Ecto neural progenitor cell (in vitro differentiated cells): ENCODE measurements at regions not wholly inside any gene's neighbourhood (a gene's known extent, or its start where the extent isn't known, plus 50 kb on each side); places are given as distances from the start of the nearest gene placed in this dataset.

Source experiments
- DNase-seq: peaks from one replicate; pipeline ENCODE4 v3.0.0-alpha.2; 2018; ENCODE audit warnings: low spot score

DNA sequence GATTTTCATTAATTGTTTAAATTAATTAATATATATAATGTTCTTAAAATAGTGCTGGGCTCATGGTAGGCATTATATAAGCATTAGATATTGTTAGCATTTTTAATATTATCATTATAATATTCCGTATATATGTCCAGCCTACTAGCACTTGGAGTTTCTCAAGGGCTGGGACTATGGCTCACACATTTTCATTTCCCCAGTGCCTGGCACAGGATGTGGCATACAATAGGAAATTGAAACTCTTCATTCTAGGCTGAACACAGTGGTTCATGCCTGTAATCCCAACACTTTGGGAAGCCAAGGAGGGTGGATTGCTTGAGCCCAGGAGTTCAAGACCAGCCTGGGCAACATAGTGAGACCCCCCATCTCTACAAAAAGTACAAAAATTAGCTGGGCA is 170.4 kb downstream of the RSL24D1 start:
- DNase-seq = no peak

DNA sequence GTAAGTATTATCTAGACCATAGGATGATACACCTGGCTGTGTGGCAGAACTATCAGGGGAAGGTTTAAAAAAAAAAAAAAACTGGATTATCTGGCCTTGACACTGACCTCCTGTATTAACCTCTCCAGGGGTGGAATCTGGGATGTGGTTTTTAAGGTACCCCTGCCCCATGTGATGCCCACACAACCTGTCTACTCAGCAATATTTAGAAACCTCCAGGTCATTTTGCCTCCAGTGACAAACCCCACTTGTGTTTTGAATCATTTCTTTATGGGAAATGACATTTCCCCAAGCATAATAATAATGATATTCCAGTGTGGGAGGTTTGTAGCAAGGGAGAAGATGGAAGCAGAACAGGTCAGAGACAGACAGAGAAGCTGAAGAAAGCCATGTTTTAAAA is 179.1 kb downstream of the RSL24D1 start:
- DNase-seq = no peak

DNA sequence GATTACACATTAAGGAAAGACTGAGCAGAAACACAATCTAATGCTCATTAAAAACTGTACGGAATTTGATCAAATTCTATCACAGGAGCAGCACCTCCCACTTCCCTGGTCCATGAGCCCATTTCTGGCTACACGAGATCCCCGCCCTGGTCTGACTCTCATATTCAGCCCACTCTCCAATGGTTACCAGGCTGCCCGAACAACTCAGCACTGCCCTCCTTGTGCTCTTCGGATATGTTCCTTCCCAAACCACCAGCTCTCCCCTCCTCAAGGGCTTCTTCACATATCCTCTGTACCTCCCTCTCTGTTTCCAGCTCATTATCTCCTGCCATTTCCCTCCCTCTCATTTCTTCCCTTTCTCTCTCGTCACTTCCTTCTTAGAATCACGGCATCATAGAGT is 180.5 kb downstream of the RSL24D1 start:
- DNase-seq = no peak

DNA sequence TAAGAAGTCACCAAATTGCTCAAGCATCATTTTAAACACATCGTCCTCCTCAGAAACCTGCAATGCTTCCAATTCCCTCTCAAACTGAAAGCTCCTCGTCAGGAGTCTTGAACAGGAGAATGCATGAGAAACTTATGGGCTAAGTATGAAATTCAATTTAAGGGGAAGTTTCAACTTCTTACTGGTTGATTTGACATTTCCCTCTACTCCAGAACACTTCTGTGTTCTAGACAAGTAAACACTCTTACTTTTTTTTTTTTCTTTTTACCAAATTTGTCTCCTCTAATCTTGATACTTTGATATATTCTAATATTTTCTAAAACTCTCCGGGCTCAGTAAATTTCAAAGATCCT is 181.7 kb downstream of the RSL24D1 start:
- DNase-seq = no peak

DNA sequence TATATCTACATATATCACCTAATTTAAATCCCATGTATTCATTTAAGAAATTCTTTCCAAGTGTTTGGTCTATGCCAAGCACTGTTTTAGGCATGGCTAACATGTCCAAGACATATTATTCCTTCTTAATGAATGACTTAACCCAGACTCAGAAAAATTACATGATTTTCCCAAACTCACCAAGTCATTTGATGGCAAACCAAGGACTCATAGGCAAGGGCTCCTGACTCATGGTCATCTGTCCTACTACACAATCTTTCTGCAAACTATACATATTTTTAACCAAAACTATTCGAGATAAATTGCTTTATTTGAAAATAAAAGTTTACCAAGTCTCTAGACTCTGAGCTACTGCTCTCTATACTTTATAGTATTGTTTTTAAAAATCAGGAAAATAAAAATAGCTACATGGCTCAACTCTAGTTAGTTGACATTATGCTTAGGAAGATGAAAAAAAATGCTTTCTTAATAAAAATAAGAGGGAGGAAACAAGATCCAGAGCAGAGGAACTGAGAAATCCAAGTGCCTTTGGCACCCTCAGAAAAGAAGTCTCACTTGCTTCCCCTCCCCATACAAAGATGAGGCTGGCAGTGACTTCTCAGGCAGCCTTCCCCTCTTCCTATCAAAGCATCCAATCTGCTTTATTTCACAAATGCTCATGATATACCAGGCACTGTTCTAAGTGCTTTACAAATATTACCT is 182.2 kb downstream of the RSL24D1 start:
- no peak for DNase-seq

DNA sequence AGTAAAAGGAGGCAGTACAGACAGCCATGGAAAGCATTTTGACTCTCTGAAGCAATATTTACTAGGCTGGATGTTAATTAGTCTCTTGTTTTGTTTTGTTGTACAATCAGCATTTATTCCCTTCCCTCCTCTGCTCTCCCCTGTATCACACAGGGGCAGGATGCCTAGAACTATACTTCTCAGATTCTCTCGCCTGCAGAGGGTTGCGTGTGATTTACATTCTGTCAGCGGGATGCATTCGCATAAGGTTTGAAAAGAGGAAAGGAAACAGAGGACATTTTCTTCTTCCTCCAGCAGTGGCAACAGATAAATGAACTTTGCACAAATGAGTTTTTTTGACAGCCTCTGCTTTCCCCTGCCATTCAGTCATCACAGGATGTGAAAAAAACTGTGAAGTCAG is 188.3 kb downstream of the RSL24D1 start:
- no peak for DNase-seq

DNA sequence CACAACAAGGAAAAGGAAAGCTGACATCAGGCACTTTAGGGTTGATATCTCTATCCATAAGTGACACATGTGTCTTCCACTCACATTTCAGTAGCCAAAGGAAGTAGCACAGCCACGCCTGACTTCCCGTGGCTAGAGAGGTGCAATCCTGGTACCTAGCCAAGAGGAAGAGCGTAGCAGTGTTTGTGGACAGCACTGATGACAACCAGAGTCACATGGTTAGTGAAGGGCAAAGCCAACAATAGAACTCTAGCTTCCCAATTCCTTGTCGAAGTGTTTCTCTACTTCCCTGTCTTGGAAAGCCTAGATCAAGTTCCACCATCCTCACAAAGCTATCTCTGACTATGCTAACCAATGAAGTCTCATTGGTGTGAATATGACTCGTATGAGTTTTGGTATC is 189.2 kb downstream of the RSL24D1 start:
- no peak for DNase-seq

DNA sequence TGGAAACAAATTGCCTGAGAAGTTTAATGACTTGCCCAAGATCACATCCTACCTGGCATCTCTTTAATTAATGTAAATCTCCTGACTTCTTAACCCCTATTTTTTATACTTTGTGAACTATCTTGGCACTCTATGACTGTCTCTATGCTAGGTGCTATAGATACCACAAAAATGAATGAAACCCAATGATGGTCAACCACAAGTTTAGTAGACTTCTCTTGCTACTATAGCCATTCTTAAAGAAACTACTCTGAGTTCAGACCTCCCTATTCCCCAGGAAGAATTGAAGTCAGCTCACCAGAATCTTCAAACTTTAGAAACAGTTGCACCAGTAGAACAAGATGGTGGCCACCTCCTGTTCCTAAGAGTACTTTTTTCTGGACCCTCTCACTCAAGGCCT is 191.1 kb downstream of the RSL24D1 start:
- DNase-seq = no peak

DNA sequence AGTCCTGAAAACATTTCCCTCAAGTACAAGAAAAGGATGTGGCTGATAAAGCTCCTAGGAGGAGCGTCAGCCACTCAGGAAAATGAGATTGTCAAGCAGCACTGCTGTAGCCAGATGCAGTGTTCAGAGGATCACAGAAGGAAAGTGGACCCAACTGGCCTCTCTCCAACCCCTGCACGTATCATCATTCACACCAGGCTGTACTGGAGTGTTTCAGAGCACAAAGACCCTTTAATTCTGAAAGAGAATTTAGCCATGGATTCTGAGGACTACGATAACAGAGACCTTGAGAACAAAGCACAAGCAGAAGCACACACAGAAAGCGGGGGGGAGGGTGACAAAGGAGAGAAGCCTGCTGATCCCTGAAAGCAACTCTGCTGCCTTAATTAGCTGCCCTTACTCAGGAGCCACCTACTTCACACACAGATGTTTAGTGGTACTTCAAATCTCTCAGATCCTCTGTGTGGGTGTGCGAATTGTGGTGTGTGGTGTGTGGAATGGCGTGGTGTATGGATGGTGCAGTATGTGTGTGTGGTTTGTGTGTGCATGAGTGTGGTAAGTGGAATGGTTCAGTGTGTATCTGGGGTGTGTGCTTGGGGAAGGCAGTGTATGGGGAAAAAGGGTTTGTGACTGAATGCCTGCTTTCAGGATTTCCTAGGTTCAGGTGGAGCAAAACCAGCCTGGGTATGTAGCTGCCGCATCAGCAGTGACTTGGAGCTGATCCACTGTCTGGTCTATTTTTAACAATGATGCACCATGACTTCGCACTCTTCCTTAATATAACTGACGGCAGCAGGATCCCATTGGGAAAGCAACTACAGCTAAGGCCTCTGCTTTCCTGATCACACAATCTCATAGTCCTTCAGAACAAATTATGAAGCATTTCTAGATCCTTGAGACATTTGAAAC is 192.5 kb downstream of the RSL24D1 start:
- no peak for DNase-seq

DNA sequence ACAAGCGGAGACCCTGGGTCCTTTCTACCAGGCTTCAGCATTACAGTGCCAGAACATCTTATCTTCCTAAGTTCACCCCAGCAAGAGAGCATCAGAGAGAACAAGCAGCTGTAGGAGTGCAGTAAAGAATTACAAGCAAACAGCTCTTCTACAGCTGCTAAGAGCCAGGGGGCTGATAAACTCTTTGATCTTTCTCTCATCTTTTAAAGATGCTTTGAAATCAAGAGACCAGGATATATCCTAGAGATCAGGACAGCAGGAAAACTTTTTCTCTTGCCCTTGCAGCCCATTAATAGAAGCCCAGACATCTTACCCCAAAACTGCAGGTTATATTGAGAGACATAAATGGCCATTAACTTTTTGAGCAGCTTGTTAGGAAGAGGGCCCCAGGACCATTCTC is 198.1 kb downstream of the RSL24D1 start:
- DNase-seq = no peak

DNA sequence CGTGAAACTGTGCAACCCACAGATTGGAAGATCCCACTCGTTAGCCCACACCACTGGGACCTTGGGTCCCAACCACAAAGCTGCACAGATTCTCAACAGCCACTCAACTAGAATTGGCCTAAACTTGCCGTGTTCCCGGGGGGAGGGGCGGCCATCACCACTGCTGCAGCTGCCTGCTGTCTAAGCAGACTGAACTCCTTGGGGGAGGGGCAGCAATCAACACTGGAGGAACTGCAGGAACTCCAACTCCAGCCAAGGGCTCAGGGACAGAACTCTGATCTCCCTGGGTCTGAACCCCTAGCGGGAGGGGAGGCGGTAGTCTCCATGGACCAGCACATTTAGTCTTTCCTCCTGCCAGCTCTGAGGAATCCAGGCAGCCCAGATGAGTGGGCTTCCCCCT is 205.9 kb downstream of the RSL24D1 start:
- no peak for DNase-seq

DNA sequence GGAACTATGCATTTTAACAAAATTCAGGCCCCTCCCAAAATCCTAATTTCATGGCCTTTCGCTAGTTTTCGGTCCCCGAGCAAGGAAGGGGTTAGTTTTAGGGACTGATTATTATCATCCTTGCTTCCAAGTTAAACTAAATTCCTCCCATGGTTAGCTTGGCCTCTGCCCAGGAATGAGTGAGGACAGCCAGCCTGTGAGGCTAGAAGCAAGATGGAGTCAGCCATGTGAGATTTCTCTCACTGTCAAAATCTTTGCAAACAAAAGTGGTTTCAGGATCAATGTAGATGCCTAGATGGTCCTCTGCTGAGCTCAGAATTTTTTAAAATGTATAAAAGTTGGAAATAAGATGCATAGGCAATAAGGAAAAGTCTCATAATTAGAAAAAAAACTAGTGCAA is 208.9 kb downstream of the RSL24D1 start:
- no peak for DNase-seq

DNA sequence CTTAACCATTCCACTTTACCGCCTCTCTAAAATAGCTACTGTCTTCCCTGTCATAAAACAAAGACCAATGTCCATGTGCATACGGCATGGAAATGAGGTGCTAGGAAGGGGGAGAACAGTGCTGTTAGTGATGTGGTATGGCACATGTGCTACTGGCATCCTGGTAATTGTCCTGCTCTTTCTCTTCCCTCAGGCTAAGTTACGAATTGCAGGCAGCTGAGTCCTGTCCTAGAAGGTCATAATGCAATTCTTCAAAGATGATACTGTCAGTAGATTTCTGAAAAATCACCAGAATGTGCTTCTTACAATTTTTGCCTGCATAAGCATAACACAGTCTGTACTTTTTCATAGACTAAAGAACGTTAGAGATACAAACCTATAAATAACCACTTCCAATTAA is 216.8 kb downstream of the RSL24D1 start:
- DNase-seq = no peak

DNA sequence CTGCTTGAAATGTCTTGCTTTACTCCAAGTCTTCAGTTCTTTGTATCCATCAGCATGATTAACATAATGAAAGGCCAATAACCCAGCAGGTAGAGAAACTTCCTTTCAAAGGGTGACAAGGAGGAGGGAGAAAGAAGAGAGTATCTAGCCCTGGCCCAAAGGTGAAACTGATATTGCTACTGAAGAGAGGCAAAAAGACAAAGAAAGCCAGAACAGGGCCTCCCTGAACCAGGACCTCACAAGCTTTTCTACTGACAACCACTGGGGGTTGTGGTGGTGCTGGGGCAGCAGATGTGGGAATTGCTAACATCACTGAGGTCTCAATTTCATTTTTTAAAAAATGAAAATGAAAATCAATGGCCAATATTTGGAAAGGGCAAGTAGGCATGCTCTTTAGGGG is 234.1 kb downstream of the RSL24D1 start:
- DNase-seq = no peak

DNA sequence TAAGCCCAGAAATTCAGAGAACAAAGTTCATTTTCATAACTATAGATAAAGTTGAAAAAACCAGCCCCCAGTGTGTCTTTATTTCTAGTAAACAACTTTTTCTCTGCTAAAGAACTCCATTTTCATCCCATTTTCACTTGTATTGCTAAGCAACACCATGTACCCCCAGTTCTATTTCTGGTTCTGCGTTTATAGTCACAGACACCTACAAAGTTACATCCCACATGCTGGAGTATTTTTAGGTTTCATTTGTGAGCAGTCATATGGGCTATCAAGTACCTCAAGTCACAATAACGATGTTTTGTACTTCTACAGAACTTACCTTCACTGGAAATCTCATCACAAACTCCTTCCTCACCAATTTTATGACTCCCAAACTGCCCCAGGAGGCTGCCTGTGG is 236.5 kb downstream of the RSL24D1 start:
- no peak for DNase-seq

DNA sequence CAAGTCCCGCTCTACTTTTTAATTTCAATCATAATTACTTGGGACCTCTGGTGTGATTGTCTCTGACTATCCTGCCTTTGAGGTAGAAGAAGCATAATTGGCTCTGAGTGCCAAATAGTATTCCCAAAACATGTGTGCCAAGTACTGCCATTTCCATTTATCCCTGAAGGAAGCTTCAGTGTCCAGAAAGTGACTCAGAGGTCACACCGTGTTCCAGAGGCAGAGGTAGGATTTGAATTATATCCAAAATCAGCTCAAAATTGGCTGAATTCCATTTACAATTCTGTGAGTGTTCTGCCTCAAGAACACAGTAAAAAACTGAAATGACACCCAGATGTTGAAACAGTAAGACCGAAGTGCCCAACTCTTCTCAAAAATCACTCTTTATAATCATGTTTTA is 255.3 kb downstream of the RSL24D1 start:
- DNase-seq = no peak

DNA sequence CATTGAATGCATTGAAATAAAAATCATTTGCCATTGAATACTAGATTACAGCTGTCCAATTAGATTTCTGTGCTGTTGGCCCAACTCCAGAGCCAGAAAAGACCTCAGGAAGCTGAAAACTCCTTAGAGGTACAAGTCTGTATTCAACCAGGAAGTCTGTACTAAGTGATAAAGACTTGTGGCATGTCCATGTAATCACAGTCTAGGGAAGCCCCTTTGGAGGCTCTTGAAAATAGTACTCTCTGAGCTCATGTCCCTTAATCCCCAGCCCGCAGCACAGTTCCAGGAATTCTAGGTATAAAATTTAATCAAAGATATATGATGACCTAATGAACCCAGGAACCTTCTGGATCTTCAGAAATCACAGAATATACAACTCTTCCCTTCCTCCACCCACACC is 279.4 kb downstream of the RSL24D1 start:
- DNase-seq = no peak

DNA sequence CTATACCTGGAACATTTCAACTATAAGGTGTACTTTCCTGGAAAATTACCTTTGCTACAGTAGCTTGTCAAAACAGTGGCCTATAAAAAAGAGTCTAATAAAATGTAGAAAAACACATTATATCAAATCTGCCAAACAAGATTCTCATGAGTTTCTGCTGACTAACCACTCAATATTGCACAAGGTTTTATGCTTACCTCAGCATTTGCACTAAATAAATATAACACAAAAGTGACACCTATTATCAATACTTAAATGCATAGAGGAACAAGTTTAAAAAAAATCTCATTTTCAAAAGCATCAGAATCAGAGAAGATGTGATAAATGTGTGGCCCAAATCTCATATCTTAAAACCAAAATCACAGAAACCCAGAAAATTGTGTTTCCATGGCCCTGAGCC is 281.4 kb downstream of the RSL24D1 start:
- no peak for DNase-seq

DNA sequence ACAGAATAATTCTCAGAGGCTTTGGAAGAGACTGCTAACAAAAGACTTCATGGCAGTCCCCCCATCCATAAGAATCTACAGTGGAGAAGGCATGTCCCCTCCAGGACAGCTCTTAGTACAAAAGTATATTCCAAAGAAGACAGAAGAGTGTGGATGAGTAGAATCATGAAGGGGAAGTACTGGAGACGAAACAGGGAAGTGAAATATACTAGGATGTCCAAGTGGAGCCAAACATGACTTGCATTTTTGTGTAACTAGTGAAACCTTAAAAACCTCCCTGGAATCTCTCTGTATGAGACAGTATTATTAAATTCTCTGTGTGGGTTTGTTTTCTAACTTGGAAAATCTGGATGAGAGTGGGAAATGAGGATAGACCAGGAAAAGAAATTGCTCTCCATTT is 312.4 kb downstream of the RSL24D1 start:
- DNase-seq = no peak

DNA sequence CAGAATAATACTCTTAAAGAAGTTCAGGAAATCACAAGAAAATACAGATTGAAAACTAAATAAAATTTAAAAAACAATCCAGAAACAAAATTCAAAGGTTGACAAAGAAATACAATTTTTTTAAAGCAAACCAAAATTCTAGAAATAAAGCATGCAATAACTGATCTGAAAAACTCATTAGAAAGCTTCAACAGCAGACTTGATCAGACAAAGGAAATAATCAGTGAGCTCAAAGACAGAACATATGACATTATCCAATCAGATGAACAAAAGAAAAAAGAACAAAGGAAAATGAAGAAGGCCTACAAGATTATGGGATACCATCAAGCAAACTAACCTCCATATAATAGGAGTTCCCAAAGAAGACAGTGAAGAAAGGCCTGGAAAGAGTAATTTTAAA is 336.8 kb downstream of the RSL24D1 start:
- no peak for DNase-seq

DNA sequence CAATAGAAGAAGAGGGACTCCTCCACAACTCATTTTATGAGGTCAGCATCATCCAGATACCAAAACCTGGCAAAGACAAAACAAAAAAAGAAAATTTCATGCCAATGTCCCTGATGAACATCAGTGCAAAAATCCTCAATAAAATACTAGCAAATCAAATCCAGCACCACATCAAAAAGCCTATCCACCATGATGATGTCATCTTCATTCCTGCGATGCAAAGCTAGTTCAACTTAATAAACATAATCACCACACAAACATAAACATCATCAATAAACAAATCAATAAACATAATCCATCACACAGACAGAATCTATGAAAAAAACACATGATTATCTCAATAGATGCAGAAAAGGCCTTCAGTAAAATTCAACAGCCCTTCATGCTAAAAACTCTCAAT is 342.1 kb downstream of the RSL24D1 start:
- DNase-seq = no peak

DNA sequence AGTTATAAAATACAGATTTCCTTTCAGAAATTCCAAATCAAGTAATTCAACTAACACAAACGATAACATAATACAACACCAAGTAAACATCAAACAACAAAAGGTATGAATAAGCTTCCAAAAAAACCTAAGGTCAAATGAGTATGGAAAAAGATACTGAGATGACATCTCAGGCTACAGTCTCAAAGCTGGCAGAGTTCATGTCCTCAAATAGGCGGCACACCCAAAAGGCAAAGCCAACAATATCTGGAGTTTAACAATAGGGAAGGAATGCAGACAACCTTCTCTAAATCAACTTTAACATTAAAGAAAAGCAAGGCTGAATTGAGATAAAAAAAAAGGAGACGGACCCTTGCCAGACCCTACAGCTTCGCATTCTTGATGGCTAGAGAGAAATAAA is 346.6 kb downstream of the RSL24D1 start:
- DNase-seq = no peak

DNA sequence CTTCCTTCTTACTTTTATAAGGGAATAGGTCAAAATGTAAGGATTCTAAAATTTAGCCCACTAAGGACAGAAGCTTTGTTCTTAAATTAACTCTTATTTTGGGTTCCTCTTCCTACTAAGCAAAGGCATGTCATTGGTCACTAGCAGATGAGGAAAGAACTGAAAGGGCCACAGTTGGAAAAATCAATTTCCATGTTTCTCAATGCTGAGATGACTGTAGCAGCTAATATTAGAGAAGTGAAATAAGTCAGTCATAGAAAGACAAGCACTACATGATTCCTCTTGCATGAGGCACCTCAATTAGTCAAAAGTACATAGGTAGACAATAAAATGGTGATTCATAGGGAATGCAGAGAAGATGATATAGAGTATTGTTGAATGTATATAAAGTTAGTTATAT is 353.7 kb downstream of the RSL24D1 start:
- DNase-seq = no peak
